Liver (tissue), 3 donors: ENCODE measurements at regions not wholly inside any gene's neighbourhood (a gene's known extent, or its start where the extent isn't known, plus 50 kb on each side); places are given as distances from the start of the nearest gene placed in this dataset.

Experiments used
- EGR1 ChIP-seq, 2 donors: IDR thresholded peaks; 2 replicates each; pipeline ENCODE4 v1.6.1; 2016 to 2018; ENCODE audit warnings: antibody characterized with exemption in 2 of 2, low read depth in 2 of 2
- FOXA2 ChIP-seq: IDR thresholded peaks from 2 replicates; pipeline ENCODE4 v1.6.1; 2016; ENCODE audit warnings: antibody characterized with exemption
- GABPA ChIP-seq, 2 donors: IDR thresholded peaks in 1 of 2; conservative IDR thresholded peaks in 1 of 2; 2 replicates each; pipeline ENCODE4 v1.6.1; 2016; ENCODE audit warnings: antibody characterized with exemption in 2 of 2, mild to moderate bottlenecking in 1 of 2, moderate library complexity in 1 of 2
- JUND ChIP-seq, 2 donors: IDR thresholded peaks; 2 replicates each; pipeline ENCODE4 v1.6.1; 2016; ENCODE audit warnings: antibody characterized with exemption in 2 of 2
- RAD21 ChIP-seq, 2 donors: IDR thresholded peaks; 2 replicates each; pipeline ENCODE4 v1.6.1; 2016; ENCODE audit warnings: antibody characterized with exemption in 2 of 2, mild to moderate bottlenecking in 2 of 2
- SP1 ChIP-seq: IDR thresholded peaks from 2 replicates; pipeline ENCODE4 v1.6.1; 2018; ENCODE audit warnings: antibody characterized with exemption, mild to moderate bottlenecking
- TAF1 ChIP-seq: conservative IDR thresholded peaks from 2 replicates; pipeline ENCODE4 v1.6.1; 2016; ENCODE audit warnings: antibody characterized with exemption, mild to moderate bottlenecking
- YY1 ChIP-seq: IDR thresholded peaks from 2 replicates; pipeline ENCODE4 v1.6.1; 2016; ENCODE audit warnings: antibody characterized with exemption, mild to moderate bottlenecking
- TF ChIP-seq, protein P1 (sequence below): fragments of 150-350 bp; IDR thresholded peaks from 2 replicates; pipeline ENCODE4 v1.5.1; 2017; ENCODE audit warnings: improper control_type of control experiment, low read depth, low read length; ENCODE audit not compliant: missing input control
- TF ChIP-seq, protein P2 (sequence below): IDR thresholded peaks from 2 replicates; pipeline ENCODE4 v1.6.1; 2016; ENCODE audit warnings: antibody characterized with exemption, mild to moderate bottlenecking
- TF ChIP-seq, protein P3 (sequence below): IDR thresholded peaks from 2 replicates; pipeline ENCODE4 v1.6.1; 2016; ENCODE audit warnings: antibody characterized with exemption
- donor health status: healthy.
- donor health status: healthy.

DNA sequence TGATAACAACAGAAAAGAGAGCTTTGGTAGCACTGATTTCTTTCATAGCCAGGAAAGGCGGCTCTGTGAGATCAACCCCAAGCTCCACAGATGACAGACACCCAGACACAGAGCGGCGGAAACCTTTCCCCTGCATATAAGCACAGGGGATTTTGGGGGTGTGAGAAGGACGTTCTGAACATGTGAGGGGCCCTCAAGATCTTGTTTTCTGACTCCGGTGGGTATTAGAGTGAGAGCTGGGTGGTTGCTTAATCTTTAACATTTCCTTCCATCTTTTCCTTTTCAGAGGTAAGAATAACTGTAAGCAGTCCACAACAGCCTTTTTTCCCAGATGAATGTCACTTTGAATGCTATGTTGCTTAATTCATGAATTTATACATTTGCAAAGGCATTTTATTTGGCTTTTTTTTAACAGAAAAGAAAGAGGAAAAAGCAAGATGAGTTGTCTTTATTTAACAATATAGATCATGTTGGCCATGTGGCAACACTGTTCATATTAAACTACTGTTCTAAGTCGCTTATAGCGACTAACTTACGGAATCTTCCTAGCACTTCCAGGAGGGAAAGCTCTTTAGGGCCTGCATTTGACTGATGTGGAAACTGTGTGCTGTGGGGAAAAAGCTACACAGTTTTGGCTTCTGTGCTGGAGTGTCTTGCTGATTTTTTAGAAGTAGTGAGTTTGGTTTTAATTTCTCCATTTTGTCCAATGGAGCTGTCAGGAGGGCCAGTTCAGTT is 80.5 kb upstream of the NAA20 start:
- TF ChIP-seq, protein P1, sequence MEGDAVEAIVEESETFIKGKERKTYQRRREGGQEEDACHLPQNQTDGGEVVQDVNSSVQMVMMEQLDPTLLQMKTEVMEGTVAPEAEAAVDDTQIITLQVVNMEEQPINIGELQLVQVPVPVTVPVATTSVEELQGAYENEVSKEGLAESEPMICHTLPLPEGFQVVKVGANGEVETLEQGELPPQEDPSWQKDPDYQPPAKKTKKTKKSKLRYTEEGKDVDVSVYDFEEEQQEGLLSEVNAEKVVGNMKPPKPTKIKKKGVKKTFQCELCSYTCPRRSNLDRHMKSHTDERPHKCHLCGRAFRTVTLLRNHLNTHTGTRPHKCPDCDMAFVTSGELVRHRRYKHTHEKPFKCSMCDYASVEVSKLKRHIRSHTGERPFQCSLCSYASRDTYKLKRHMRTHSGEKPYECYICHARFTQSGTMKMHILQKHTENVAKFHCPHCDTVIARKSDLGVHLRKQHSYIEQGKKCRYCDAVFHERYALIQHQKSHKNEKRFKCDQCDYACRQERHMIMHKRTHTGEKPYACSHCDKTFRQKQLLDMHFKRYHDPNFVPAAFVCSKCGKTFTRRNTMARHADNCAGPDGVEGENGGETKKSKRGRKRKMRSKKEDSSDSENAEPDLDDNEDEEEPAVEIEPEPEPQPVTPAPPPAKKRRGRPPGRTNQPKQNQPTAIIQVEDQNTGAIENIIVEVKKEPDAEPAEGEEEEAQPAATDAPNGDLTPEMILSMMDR = no peak
- TF ChIP-seq YY1 (no peak), JUND (IDR thresholded peaks at IDR 0.05) (no peak), RAD21 (IDR thresholded peaks at IDR 0.05) (no peak), FOXA2 (no peak), TAF1 (no peak), SP1 (no peak), GABPA (IDR thresholded peaks at IDR 0.05 in 1 of 2, conservative IDR thresholded peaks at IDR 0.05 in 1 of 2) (no peak), EGR1 (IDR thresholded peaks at IDR 0.05; ENCODE audit: low read depth in 2 of 2) (no peak)
- TF ChIP-seq, protein P2, sequence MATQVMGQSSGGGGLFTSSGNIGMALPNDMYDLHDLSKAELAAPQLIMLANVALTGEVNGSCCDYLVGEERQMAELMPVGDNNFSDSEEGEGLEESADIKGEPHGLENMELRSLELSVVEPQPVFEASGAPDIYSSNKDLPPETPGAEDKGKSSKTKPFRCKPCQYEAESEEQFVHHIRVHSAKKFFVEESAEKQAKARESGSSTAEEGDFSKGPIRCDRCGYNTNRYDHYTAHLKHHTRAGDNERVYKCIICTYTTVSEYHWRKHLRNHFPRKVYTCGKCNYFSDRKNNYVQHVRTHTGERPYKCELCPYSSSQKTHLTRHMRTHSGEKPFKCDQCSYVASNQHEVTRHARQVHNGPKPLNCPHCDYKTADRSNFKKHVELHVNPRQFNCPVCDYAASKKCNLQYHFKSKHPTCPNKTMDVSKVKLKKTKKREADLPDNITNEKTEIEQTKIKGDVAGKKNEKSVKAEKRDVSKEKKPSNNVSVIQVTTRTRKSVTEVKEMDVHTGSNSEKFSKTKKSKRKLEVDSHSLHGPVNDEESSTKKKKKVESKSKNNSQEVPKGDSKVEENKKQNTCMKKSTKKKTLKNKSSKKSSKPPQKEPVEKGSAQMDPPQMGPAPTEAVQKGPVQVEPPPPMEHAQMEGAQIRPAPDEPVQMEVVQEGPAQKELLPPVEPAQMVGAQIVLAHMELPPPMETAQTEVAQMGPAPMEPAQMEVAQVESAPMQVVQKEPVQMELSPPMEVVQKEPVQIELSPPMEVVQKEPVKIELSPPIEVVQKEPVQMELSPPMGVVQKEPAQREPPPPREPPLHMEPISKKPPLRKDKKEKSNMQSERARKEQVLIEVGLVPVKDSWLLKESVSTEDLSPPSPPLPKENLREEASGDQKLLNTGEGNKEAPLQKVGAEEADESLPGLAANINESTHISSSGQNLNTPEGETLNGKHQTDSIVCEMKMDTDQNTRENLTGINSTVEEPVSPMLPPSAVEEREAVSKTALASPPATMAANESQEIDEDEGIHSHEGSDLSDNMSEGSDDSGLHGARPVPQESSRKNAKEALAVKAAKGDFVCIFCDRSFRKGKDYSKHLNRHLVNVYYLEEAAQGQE = no peak
- TF ChIP-seq, protein P3, sequence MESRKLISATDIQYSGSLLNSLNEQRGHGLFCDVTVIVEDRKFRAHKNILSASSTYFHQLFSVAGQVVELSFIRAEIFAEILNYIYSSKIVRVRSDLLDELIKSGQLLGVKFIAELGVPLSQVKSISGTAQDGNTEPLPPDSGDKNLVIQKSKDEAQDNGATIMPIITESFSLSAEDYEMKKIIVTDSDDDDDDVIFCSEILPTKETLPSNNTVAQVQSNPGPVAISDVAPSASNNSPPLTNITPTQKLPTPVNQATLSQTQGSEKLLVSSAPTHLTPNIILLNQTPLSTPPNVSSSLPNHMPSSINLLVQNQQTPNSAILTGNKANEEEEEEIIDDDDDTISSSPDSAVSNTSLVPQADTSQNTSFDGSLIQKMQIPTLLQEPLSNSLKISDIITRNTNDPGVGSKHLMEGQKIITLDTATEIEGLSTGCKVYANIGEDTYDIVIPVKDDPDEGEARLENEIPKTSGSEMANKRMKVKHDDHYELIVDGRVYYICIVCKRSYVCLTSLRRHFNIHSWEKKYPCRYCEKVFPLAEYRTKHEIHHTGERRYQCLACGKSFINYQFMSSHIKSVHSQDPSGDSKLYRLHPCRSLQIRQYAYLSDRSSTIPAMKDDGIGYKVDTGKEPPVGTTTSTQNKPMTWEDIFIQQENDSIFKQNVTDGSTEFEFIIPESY = no peak
